ENCODE measurements at regions not wholly inside any gene's neighbourhood (a gene's known extent, or its start where the extent isn't known, plus 50 kb on each side); places are given as distances from the start of the nearest gene placed in this dataset.

- TF ChIP-seq CTCF (IDR thresholded peaks at IDR 0.05) (no peak), EZH2 (IDR thresholded peaks at IDR 0.05) (no peak), EZH2phosphoT487 (IDR thresholded peaks at IDR 0.05) (no peak)
Observed at GRCh38 chr1:29924017-29924431, 687.7 kb downstream of the PTPRU start.

All from neural progenitor cell (in vitro differentiated cells).